ENCODE measurements at regions not wholly inside any gene's neighbourhood (a gene's known extent, or its start where the extent isn't known, plus 50 kb on each side); places are given as distances from the start of the nearest gene placed in this dataset.

GRCh38 chr1:22256213-22256512 is 113.3 kb upstream of the WNT4 start:
- TF ChIP-seq CTCF (IDR thresholded peaks at IDR 0.05; ENCODE audit: low read depth, low read length, poor library complexity, severe bottlenecking) (no peak), EZH2phosphoT487 (IDR thresholded peaks at IDR 0.05; ENCODE audit: borderline replicate concordance, low read length) (no peak)
